BLaER1 treated with 17β-estradiol and CSF1 and Interleukin-3, amounts not matched to agents 10 nM and 100 nM (cell line): ENCODE measurements at regions not wholly inside any gene's neighbourhood (a gene's known extent, or its start where the extent isn't known, plus 50 kb on each side); places are given as distances from the start of the nearest gene placed in this dataset.

Experiments used
- H3K27ac ChIP-seq, 11 experiments: shearing (Covaris generic); formaldehyde crosslinking; 2 replicates each; pipeline ENCODE4 v1.8.1; 2022
- H3K27me3 ChIP-seq, 11 experiments: shearing (Covaris generic); formaldehyde crosslinking; 2 replicates each; pipeline ENCODE4 v1.8.1; 2022
- H3K36me3 ChIP-seq, 11 experiments: shearing (Covaris generic); formaldehyde crosslinking; 2 replicates each; pipeline ENCODE4 v1.8.1; 2022
- H3K4me1 ChIP-seq, 10 experiments: shearing (Covaris generic); formaldehyde crosslinking; 2 replicates each; pipeline ENCODE4 v1.8.1; 2022
- H3K4me2 ChIP-seq, 11 experiments: shearing (Covaris generic); formaldehyde crosslinking; 2 replicates each; pipeline ENCODE4 v1.8.1; 2022
- H3K4me3 ChIP-seq, 10 experiments: shearing (Covaris generic); formaldehyde crosslinking; 2 replicates each; pipeline ENCODE4 v1.8.1; 2022
- H3K9ac ChIP-seq, 11 experiments: shearing (Covaris generic); formaldehyde crosslinking; 2 replicates each; pipeline ENCODE4 v1.8.1; 2022
- H3K9me3 ChIP-seq, 11 experiments: shearing (Covaris generic); formaldehyde crosslinking; replicated peaks in 1 of 11; 2 replicates each; pipeline ENCODE4 v1.8.1; 2022
- H4K20me1 ChIP-seq, 11 experiments: shearing (Covaris generic); formaldehyde crosslinking; 2 replicates each; pipeline ENCODE4 v1.8.1; 2022
- Cebpa-rat ChIP-seq, 11 experiments: shearing (Covaris generic); IDR thresholded peaks; 2 replicates each; pipeline ENCODE4 v1.8.1; 2022

DNA sequence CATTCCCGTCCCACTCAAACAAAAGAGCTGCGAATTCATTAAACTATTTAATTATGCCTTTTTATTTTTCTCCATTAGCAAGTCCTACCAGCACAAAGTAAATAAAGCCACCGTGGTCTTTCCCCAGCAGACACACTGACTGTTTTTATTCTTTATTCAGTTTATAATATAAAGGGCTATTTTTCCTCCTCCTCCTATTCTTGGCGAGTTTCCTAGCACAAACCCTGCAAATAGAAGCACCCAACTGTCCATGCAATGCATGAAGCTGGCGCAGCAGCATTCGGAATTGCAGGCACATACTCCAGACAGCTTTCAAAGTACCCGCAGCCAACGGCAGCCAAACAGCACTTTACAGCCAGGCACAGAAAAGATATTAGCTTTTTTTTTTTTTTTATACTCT lies 583.4 kb upstream of the PSMD7 start:
- H3K9ac ChIP-seq: no peak overlapping the region
- no peaks in the 10 kb centered on the region for H3K36me3 ChIP-seq
- peaks cover 0 to 5% (median 0%) of the 10 kb centered on the region in 10 experiments; a peak in 1 of 20 replicates for H3K4me1 ChIP-seq
- H4K20me1 ChIP-seq: no peaks in the 10 kb centered on the region
- no peak overlapping the region for H3K27ac ChIP-seq
- H3K4me3 ChIP-seq: no peak overlapping the region
- H3K27me3 ChIP-seq: no peaks in the 10 kb centered on the region
- TF ChIP-seq Cebpa-rat (IDR thresholded peaks at IDR 0.05): no peak
- H3K4me2 ChIP-seq: no peak overlapping the region
- H3K9me3 ChIP-seq: no peaks in the 10 kb centered on the region

DNA sequence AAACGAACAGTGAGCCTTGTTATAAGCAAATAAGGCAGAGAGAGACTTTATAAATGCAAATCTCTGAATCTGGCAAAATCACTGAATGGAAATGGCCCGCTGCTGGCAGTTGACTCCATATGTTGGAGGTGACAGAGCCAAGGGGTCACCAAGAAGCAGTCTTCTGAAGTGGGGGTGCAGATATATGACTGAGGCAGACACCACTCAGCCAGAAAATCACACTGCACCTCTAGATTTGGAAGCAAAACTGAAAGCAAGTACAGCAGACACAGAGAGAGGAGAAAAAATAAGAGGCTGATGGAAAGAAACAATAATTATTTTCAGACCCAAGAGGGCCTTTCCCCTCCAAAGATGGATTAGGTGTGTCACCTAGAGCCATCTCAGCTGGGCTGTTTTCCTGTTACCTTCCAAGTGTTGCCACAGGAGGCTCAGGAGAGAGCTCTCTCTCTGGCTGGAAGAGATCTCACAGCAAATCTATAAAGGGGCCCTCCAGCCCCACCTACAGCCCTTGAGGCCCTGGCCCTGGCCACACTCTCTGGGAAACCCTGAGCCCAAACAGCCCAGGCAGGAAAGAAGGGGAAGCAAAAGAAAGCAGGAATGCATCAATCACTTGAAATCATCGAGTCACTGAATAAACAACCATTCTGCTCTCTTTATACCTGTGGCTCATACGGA lies 585.1 kb upstream of the PSMD7 start:
- Histone ChIP-seq H3K9ac (no peak overlapping the region), H3K36me3 (no peaks in the 10 kb centered on the region), H3K4me2 (no peak overlapping the region), H3K4me3 (no peak overlapping the region), H4K20me1 (no peaks in the 10 kb centered on the region), H3K4me1 (peaks cover 0 to 5% (median 0%) of the 10 kb centered on the region in 10 experiments; a peak in 1 of 20 replicates), H3K27me3 (no peaks in the 10 kb centered on the region), H3K27ac (no peak overlapping the region), H3K9me3 (no peaks in the 10 kb centered on the region)
- TF ChIP-seq Cebpa-rat (IDR thresholded peaks at IDR 0.05): no peak

DNA sequence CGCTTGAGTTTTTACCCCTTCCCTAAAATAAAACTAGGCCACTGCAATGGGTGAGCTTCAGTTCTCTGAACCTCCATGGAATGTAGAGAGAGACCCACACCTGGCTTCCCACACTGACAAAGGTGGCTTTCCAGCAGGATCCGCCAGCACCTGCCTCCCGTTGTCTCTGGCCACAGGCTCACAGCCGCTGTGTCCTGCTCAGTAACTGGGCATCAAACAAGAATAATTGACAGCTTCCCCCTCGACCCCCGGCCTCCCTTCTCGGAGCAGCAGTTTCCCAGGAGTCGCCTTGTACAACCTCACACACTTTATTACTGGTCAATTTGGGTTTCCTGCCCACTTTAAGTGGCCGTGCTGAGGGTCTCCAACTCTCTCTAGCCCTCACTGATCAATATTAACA lies 586.1 kb upstream of the PSMD7 start:
- TF ChIP-seq Cebpa-rat (IDR thresholded peaks at IDR 0.05): no peak
- no peak overlapping the region for H3K4me3 ChIP-seq
- H3K9me3 ChIP-seq: no peaks in the 10 kb centered on the region
- H3K4me2 ChIP-seq: no peak overlapping the region
- H3K27me3 ChIP-seq: no peaks in the 10 kb centered on the region
- peaks cover 0 to 5% (median 0%) of the 10 kb centered on the region in 10 experiments; a peak in 1 of 20 replicates for H3K4me1 ChIP-seq
- no peak overlapping the region for H3K27ac ChIP-seq
- no peaks in the 10 kb centered on the region for H3K36me3 ChIP-seq
- no peak overlapping the region for H3K9ac ChIP-seq
- H4K20me1 ChIP-seq: no peaks in the 10 kb centered on the region

DNA sequence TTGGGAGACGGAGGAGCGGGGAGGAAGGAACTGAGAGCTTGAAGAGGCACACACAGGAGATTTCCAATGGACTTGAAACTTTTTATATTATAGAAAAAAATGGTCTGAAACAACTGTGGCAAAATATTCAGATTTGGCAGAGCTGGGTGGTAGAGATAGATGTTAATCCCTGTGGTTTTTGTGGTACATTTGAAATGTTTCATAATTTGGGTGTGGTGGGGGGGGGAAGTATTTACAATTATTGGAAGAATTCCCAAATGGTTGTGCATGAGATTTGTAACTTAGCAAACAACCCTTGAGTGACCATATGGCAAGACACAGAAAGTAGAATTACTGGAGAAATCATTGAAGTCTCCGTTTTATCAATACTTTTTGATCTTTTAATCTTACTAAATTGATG lies 588.8 kb upstream of the PSMD7 start:
- no peaks in the 10 kb centered on the region for H3K36me3 ChIP-seq
- H3K4me2 ChIP-seq: no peak overlapping the region
- H3K4me1 ChIP-seq: no peaks in the 10 kb centered on the region
- no peak for TF ChIP-seq Cebpa-rat (IDR thresholded peaks at IDR 0.05)
- H3K9ac ChIP-seq: no peak overlapping the region
- H3K4me3 ChIP-seq: no peak overlapping the region
- no peaks in the 10 kb centered on the region for H3K9me3 ChIP-seq
- no peak overlapping the region for H3K27ac ChIP-seq
- no peaks in the 10 kb centered on the region for H3K27me3 ChIP-seq
- no peaks in the 10 kb centered on the region for H4K20me1 ChIP-seq

DNA sequence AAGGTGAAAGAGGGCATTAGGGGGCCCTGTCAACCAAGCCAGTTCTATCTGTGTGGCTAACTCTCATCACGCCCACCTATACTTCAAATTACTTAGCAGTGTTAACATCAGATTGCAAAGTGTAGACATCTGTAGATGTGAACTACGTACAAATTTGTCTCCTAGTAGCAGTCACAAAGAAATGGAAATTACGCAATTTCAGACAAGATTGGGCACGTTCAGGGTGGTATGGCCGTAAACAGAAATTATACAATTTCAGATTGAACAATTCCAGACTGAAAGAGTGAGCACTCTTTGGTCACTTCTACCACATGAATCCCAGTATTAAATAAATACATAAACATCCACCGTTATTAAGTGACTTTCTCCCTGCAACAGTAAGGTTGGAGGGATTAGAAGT lies 592.7 kb upstream of the PSMD7 start:
- Histone ChIP-seq H3K9ac (no peak overlapping the region), H3K4me3 (no peak overlapping the region), H3K4me2 (no peak overlapping the region), H3K36me3 (no peaks in the 10 kb centered on the region), H3K9me3 (no peaks in the 10 kb centered on the region), H3K27ac (no peak overlapping the region), H4K20me1 (no peaks in the 10 kb centered on the region), H3K27me3 (no peaks in the 10 kb centered on the region), H3K4me1 (no peaks in the 10 kb centered on the region)
- TF ChIP-seq Cebpa-rat (IDR thresholded peaks at IDR 0.05): peak in 3 of 11 experiments; percentile 11 to 54 (median 29); a peak in 3 of 22 replicates

DNA sequence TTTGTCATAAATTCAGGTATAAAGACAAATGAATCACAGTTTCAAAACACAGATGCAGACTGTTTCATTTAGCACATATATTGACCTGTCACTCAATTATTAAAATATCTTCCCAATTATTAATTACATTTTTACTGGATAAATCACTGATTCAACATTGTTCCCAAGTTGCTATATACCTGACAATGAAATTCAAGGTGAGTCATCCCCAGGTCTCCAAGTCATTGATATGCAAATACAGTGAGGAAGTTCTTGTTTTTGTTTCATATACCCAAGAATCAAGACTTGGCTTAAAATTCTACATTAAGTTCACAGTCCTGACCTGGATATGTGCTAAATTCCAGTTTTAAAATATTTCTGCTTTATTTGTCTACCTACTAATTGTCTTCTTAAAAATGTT lies 599.3 kb upstream of the PSMD7 start:
- H3K4me1 ChIP-seq: no peaks in the 10 kb centered on the region
- no peaks in the 10 kb centered on the region for H4K20me1 ChIP-seq
- no peak overlapping the region for H3K9ac ChIP-seq
- H3K9me3 ChIP-seq: no peaks in the 10 kb centered on the region
- H3K4me3 ChIP-seq: no peak overlapping the region
- H3K27ac ChIP-seq: no peak overlapping the region
- no peaks in the 10 kb centered on the region for H3K36me3 ChIP-seq
- no peak for TF ChIP-seq Cebpa-rat (IDR thresholded peaks at IDR 0.05)
- no peak overlapping the region for H3K4me2 ChIP-seq
- no peaks in the 10 kb centered on the region for H3K27me3 ChIP-seq

DNA sequence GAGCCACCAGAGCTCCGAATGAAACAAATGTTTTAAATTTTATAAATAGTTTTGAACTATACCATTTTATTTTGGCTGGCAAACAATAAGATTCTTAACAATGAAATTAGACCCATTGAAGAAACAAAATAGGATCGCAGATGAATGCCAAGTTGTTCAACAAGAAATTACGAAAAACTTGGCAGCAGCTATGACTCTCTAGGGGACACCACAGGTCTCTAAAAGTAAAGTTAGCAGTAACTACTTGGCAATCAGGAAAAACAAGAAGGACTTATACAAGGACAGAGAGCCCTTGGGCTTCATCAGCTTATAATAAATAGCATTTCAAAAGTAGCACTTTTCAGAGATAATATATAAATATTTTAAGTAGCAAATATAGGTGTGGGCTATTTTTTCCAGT lies 603.8 kb upstream of the PSMD7 start:
- no peaks in the 10 kb centered on the region for H3K36me3 ChIP-seq
- no peak overlapping the region for H3K4me2 ChIP-seq
- no peaks in the 10 kb centered on the region for H3K4me1 ChIP-seq
- peaks cover 0 to 6% (median 0%) of the 10 kb centered on the region in 11 experiments; a peak in 2 of 22 replicates for H3K9me3 ChIP-seq
- no peak overlapping the region for H3K9ac ChIP-seq
- H4K20me1 ChIP-seq: no peaks in the 10 kb centered on the region
- H3K27me3 ChIP-seq: no peaks in the 10 kb centered on the region
- no peak overlapping the region for H3K27ac ChIP-seq
- H3K4me3 ChIP-seq: no peak overlapping the region
- no peak for TF ChIP-seq Cebpa-rat (IDR thresholded peaks at IDR 0.05)

DNA sequence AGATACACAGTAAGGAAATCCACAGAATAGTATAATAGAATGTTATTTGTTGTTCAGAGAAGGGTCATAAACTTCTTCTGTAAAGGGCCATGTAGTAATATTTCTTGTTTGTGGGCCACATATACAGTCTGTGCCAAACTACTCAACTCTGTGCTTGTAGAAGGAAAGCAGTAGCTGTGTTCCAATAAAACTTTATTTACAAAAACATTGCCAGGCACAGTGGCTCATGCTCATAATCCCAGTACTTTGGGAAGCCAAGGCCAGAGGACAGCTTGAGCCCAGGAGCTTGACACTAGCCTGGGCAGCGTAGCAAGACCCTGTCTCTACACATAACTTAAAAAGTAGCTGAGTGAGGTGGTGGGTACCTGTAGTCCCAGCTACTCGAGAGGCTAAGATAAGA lies 612.8 kb upstream of the PSMD7 start:
- Histone ChIP-seq H3K27me3 (no peaks in the 10 kb centered on the region), H4K20me1 (no peaks in the 10 kb centered on the region), H3K4me2 (no peak overlapping the region), H3K4me1 (no peaks in the 10 kb centered on the region), H3K9ac (no peak overlapping the region), H3K4me3 (no peak overlapping the region), H3K27ac (no peak overlapping the region), H3K9me3 (peaks cover 0 to 6% (median 0%) of the 10 kb centered on the region in 11 experiments; a peak in 2 of 22 replicates), H3K36me3 (no peaks in the 10 kb centered on the region)
- TF ChIP-seq Cebpa-rat (IDR thresholded peaks at IDR 0.05): no peak

DNA sequence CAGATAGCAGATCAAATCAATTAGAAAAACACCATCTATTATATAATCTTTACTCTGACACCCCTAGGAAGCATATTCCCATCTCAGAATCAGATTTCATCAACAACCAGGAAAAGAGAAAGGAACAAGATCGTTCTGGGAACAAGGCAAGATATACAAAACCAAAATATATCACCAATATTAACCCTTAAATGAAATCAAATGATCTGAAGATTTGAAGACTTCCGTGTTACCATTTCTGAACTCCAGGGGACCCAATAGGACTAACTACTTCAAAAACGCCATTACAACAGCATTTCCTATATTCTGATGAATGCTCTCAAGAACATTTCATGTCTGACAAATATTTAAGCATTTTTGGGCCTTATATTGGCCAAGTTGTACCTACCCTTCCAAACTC lies 624.2 kb upstream of the ZFHX3 start:
- H3K4me1 ChIP-seq: peaks cover 0 to 12% (median 0%) of the 10 kb centered on the region in 10 experiments; a peak in 4 of 20 replicates
- no peaks in the 10 kb centered on the region for H4K20me1 ChIP-seq
- H3K27ac ChIP-seq: no peak overlapping the region
- H3K4me3 ChIP-seq: no peak overlapping the region
- TF ChIP-seq Cebpa-rat (IDR thresholded peaks at IDR 0.05): no peak
- H3K27me3 ChIP-seq: no peaks in the 10 kb centered on the region
- peaks cover 0 to 7% (median 0%) of the 10 kb centered on the region in 11 experiments; a peak in 2 of 22 replicates for H3K9me3 ChIP-seq
- no peak overlapping the region for H3K9ac ChIP-seq
- no peak overlapping the region for H3K4me2 ChIP-seq
- H3K36me3 ChIP-seq: no peaks in the 10 kb centered on the region
